ENCODE measurements at regions not wholly inside any gene's neighbourhood (a gene's known extent, or its start where the extent isn't known, plus 50 kb on each side); places are given as distances from the start of the nearest gene placed in this dataset.

DNA sequence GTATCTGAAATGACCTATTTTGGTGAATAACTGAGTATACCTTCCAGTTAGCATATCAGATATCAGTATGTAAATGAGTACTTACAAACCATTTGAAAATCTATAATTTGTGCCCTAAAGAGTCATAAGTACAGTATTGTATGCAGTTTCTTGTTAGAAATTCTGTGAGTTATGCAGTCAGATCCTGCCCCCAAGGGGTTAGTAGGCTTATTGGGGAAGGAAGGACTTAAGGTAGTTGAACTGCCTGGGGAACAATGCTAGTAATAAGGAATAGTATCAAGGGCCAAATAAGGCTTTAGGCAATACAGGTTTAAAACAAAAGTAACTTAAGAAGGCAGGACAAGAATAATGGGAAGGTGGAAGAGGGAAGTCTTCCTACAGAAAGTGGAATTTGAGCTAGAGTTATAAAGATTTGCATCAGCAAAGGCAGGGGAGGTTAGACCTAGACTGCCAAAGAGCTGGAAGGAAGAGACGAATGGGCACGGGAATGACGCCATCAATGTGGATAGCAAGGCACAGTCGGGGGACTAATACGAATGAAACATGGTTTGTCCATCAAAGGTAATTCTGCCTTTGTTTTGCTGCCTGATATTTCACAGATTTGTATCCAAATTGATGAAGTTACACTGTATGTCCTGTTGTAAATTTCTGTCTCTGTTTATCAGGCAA is 182.9 kb upstream of the DPYD start:
- DNase-seq: no peak

DNA sequence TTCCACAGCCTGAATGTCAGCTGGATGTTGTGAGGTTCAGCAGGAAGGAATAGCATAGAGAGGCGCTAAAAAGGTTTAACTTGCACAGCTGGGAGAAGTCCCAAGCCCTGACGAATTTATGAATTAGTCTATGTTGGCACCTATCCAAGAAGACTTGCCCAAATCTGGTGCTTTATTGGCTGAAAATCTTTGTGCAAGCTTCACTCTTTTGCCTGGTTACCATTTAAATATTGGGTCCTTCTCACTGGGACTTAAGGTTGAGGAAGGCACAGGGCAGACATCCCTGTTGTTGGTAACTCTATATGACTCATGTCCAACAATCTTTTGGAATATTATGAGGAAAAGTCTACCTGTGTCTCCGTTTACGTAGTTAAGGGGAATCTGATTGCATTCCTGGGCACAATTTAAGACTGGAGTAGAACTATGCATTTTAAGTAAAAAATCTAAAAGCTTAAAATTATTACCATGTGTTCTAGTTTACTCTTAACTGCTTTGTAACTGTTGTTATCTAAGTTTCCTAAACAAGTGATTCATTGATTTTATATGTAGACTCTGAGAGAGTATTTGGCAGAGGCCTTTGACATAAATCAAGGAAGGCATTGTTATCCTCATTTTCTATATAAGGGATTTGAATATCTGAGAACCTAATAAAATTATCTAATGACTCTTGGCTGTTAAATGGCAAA is 181.7 kb upstream of the DPYD start:
- DNase-seq: no peak

DNA sequence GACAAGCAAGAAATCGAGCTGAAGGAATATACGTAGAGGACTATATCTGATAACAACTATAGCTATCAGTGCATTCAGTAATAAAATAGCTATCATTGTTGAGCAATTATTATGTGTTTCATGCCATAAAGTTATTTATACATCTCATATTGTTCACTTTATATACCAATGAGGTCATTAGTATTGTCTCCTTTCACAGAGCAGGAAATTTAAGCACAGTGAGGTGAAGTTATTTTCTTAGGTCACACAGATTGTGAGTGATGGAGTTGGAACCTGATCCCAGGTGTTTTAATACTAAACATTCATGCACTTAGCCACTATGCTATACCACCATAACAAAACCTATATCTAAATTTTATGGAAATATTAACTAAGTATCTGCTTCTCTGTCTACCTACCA is 180.5 kb upstream of the DPYD start:
- no peak for DNase-seq

DNA sequence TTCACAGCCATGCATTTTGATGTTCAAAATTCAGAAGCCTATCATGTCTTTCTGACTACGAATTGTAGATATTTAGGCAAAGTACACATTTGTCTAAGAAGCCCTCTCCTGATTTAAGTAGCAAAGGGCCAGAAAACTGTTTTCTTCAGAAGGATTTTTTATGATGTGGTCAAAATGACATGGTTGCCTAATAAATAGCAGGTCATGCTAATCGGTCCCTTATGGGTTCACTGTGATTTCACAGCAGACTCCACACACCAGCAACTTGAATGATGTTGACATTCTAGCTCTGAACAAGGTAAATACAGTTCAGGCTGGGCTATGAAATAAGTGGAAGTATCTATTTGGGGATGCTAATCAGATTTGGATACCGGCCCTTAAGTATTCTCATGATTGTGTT is 178.7 kb upstream of the DPYD start:
- no peak for DNase-seq

DNA sequence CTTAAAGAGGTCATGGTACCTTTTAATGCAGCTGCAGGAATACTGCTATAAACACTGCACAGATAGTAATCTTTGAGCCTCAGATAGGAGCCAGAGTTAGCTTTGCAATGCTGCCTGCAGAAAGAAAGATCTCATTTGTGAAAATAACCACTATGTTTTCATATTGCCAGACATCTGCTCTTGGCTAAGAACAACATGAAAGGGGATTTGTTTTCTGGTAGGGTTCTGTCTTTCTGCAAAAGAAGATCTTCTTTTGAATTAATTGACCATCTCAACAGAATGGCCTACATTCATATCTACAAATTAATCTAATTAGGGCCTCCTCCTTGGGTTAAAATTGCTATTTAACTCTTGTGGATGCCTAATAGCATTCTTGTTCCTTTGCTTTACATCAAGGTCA is 177.6 kb upstream of the DPYD start:
- DNase-seq: no peak

DNA sequence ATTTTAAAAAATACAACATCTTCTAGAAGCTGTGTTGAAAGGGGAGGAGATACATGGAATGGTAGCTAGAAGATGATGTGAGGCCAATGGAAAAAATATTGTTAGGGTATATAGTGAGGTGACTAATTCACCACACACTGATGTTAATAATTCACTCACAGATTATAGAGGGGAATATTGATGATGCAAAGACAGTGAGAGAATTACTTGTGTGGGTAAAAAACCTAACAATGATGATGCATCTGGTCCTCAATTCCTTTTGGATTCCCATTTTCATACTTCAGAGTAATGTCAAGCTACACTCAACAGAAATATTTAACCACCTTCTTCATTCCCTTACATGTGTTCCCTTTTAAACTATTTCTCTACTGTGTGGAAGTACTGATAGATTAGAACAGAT is 169.5 kb upstream of the DPYD start:
- no peak for DNase-seq

DNA sequence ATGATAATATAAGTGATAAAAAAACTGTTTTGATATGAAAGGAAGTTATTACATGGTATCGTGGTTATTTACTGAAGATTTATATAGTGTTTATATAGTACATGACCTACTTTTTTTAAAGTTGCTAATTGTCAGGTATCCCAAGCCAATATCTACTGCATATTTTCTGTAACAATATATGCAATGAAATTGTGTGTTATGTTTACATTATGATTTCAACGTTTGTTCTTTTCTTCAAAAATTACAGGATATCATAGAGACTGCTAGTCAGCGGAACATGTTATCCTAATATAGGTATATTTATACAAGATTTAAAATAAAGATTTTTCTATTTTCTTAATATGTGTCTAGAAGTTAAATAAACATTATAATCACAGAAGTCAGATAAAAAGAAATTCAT is 167.5 kb upstream of the DPYD start:
- DNase-seq: no peak

DNA sequence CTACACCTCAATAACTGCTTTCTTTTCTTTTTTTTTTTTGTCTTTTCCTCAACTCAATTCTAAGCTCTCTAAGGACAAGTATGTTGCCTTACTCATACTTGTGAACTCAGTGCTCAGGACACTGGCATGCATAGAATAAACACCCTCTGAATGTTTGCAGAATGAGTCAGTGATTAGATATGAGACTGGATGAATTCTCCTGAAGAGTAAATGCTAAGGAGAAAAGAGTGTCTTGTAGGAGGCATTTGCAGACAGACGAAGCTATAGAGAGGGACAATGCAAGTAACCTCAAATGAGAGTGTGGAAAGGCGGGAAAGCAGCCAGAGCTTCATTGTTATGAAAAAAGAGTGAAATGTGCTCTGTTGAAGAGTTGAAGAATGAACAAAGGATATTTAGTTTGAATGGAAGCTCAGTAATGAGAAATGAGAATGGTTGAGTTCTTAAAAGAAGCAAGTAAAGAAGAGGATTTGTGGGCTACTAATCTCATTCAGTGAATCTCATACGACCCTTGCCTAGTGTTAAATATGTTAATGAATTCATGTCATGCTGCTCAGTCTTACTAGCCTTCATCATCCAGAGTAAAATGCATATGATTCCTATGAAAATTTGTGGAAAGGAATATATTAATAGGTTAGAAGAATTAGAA is 166.1 kb upstream of the DPYD start:
- DNase-seq: no peak

DNA sequence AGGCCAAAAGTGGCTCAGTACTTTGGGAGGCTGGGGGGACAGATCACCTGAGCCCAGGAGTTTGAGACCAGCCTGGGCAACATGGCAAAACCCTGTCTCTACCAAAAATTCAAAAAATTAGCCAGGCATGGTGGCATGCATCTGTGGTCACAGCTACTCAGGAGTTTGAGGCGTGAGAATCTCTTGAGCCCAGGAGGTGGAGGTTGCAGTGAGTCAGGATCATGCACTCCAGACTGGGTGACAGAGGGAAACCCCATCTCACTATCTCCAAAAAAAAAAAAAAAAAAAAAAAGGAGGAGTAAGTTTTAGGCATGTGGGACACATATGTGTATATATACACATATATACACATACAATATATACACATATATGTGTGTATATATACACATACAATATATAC is 165.3 kb upstream of the DPYD start:
- DNase-seq: no peak

DNA sequence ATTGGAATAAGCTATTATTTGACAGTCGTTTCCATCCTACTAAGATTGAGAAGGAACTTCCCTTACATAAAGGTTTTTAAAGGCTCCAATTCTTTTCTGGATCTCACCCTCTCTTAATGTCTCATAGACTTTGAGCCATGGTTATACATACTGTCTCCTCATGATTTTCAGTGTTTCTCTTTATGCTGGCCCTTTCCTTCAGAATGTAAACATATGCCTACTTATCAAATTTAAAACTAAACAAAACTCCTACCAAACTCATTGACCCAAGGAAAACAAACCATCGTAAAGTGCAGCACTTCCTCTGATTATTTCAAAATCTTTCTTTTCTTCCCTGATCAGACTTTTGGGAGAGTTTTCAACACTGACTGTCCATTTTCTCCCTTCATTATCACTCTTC is 163.4 kb upstream of the DPYD start:
- no peak for DNase-seq

DNA sequence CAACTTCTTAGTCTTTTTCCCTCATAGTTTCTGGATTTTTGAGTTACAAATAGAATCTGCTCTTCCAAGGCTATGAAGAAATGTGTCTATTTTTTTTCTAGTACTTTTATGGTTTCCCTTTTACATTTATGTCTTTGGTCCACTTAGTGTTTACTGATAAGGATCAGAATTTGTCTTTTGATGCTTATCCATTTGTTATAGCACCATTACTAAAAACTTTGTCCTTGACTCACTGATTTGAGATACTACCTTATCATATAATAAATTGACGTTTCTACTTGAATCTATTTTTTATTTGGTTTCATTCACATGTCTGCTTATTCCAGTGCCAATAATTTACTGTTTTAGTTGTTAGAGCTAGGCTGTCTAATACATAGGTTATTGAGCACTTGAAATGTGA is 161.1 kb upstream of the DPYD start:
- no peak for DNase-seq

DNA sequence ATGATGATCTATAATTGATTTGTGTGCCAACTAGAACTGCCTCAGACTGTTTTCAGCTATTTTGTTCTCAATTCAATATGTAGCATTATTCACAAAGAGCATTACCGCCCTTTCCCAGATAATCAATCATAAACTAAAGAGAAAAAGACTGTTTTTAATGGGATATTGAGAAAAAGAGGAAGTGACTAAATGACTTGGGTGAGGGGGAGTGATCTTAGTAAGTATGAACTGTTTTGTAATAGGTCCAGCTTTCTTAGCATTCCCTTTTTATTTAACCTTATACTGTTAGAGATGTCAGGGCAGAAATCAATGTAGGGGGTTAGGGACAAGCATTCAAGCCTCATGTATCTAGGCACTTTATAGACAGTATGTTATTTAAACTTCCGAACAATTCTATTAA is 157.8 kb upstream of the DPYD start:
- DNase-seq: no peak

DNA sequence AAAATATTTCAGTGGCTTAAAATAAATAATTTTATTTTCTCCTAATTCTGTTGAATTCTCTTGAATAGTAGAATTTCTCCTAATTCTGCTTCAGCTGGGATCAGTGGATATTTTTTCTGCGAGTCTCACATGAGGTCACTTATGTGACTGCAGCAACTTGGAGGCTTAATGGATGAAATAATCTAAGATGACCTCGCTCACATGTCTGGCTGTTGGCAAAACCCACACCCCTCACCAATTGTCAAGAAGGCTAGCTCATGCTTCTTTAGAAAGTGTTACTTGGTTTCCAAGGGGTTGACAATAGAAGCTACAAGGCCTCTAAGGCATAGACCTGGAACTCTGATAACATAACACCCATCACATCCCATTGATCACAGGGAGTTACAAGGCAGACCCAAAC is 156.9 kb upstream of the DPYD start:
- DNase-seq: no peak

DNA sequence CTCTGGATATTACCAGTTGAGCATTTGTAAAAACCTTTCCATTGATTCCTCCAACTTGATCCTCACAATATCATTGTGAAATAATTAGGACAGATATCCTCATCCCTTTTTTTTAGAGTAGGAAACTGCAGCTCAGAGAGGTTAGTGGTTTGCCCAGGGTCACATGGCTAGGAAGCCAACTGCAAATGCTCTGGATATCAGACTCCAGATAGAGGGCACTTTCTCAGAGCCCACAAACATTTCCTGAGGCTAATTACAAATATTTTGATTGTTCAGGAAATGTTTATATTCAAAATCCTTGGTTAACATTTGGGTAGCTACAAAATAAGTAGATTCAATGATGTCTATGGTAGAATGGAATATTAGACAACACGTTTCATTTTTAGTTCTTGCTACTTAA is 154.8 kb upstream of the DPYD start:
- no peak for DNase-seq

DNA sequence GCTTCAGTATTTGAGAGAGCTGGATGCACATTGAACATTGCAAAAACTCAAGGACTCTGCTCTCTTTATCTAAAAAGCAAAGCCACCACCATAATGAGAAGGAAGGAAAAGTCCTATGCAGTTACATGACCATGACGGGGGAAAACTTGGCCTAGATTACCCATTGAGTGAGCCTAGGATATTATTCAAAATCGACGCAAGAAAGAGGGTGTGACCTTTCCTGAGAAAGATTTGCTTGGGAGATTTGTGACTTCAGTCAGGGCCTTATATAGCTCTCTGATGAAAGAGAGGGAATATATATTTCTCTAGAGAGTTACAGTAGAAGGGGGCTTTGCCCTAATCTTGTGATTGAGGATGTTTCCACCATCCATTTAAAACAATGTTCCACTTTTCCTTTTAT is 153.0 kb upstream of the DPYD start:
- no peak for DNase-seq

DNA sequence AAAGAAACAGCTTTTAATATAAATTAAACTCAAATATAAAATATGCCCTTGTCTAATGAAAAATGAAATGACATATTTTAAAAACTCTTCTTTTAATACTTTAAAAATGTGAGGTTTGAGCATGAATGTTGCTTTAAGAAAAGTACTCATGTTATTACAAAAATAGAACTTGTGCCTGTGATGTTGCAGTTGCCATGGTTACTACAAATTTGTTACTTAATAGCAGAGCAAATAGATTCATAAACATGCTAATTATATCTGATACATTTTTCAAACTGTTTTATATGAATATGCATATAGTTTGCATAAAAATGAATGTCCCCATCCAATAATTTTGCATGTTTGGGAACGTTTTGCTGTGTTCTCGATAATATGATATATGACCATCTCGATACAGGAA is 152.3 kb upstream of the DPYD start:
- DNase-seq: no peak

DNA sequence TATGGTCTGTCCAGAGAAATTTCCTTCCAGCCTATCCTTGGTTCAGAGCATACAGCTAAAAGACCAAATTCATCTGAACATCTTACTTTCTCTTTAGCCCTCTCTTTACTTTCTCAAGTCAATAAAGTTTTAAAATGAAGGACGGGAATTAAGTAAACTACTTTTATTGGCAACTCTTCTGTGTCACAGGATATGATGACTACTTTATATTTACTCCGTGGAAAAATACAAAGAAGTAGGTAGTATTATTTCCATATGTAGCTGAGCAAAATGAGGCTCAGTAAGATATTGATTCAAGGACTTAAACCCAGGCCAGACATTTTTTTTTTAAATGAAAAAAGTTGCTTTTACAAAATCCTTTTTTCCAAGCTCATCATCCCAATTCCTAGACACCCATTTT is 151.2 kb upstream of the DPYD start:
- DNase-seq: no peak

DNA sequence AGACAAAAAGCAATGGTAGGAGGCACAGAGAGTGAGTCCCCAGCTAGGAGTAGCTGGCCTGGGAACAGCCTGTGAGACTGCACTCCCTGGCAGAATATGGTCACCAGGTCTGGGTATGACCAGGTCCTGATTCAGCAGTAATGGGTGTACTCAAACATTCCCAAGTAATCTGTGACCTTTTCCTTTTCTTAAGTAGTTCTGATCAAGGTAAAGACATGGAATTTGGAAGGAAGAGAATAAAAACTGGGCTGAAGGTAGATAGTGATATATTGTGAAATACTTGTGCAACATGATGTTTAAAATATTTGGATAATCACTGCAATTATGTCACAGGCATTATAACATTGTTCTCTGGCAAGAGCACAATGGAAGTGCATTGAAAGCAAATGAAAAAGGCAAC is 147.2 kb upstream of the DPYD start:
- DNase-seq: no peak

DNA sequence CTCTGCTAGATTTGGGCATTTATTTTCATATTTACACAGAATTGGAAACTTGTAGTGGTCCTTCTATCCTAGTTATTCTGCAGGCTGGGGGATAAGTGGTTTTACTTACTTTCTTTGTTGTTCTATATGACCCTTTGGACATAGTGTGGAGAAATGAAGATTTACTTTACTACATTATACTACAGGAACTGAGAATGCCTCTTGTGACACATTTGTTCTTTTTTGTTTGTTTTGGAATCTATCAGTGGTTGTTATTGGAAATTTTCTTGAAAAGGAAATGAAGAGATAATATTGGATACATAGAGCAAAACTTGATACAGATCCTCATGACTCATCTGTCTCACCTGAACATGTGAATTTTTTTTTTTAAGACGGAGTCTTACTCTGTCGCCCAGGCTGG is 146.1 kb upstream of the DPYD start:
- DNase-seq: no peak

DNA sequence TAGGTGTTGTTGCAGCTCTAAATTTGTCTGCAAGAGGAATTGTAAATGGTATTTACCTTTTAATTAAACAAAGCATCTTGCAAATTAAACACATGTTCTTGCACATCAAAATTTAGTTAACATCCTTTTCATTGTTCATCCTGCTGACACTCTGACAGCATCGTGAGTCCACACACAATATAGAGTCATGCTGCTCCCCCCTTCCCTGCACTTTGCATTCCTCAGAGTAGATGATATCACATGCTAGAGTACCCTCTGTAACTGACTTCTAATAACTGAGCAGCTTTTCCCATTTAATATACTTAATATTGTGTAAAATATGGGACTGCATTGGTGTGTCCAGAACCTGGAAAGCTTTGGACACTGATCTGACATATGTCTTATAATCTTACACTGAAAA is 138.8 kb upstream of the DPYD start:
- no peak for DNase-seq

DNA sequence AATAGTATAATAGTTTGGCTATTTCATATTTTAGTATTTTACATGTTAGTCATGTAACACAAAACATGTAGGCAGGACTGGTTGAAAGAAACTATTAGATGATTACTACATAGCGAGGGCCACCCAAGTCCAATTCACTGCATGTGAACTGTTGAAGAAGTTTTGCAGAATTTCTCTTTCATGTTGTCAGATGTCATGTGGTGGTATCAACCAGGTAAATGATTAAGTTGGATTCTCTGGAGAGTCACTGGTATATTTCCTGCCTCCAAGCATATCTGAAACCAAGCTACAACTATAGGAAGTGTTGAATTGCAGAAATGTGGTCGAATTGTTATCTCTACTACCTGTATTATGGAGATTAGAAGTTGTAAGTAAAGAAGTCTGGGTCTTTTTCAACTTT is 137.8 kb upstream of the DPYD start:
- DNase-seq: no peak

DNA sequence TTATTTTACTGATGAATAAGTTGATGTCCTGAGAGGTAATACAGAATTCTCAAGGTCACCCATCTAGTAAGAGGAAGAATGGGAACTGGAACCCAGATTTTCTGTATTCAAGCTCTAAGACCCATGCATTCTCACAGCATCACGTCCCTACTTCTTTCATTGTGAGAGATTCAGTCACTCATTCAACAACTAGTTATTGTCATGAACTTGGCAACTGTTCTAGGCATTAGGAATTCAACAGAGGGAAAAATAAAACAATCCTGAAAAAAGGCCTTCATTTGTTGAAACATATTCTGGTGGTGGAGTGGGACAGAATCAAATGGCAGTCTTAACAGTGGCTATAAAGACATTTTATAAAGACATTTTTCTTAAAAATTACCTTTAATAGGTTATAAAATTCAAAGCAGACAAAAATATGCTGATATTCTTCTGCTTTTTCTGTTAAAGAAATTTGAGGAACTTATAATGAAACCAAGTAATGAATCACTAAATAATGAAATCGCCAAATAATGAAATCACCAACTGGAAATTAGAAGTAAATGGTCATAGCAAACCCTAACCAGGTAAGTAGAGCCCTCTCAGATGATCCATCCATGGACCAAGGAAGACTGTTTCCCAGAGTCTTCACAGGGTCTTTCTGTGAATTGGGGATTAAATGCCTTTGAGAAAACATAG is 136.5 kb upstream of the DPYD start:
- DNase-seq: no peak

DNA sequence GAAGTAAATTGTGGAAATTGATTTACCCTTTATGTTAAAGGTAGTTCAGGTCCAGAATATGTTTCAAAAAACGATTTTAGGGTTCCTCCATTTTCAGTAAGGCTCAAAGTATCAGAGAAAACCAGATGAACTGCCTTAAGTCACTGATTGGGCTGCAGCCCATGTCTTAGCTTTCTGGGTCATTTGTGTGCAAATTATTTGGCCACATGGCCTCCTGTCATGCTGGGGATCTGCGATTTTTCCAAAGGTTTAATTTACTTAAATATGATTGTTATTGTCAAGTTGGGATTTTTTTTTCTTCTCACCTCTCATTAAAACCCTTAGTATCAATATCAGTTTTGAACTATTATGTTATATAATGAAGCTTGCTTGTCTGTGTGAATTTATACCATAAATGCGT is 135.9 kb upstream of the DPYD start:
- DNase-seq: no peak

DNA sequence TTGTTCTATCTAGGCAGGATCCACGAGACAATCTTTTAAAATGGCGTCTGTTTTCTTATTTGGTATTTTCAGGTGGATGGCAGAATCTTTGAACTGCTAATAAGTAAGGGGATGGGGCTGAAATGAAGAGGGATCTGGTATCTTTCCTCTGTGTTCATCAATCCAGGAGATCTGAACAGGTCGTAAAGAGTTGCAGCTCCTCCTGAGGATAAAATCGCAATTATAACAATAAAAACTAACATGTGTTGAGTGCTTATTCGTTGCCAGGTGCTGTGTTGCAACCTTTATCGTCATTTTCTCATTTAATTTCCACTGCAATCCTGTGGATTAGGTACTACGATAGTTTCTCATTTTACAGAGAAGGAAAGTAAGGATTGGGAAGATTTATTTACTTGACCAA is 134.6 kb upstream of the DPYD start:
- no peak for DNase-seq

Data from NCI-H1417 treated with DMSO at 0.1 percent for 48 hours (cell line).